Activated naive CD8-positive, alpha-beta T cell treated with anti-CD3 and anti-CD28 coated beads, Interleukin-2, amount 50 U/mL, for 16 hours (primary cell): ENCODE measurements at regions not wholly inside any gene's neighbourhood (a gene's known extent, or its start where the extent isn't known, plus 50 kb on each side); places are given as distances from the start of the nearest gene placed in this dataset.

ENCODE experiments used
- DNase-seq: peaks from one replicate; pipeline ENCODE4 v3.0.0-alpha.2; 2020; ENCODE audit warnings: low read depth, low spot score

DNA sequence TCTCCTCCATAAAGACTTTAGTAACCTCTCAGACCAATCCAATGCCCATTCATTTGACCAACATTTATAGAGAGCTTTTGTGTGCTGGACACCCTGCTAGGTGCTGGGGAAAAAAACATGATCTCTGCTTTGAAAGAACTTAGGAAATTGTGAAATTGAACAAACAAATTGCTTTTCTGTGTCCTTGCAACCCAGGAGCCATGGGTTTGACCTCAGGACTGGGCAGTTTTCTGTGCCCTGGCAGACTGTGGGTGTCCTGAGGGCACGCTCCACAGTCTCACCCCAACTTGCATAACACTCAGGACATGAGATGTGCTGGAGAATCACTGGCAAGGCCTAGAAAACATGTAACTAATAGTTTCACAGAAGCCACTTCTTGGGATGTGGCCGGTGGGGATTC lies 429.1 kb upstream of the ZMIZ1 start:
- no peak for DNase-seq

DNA sequence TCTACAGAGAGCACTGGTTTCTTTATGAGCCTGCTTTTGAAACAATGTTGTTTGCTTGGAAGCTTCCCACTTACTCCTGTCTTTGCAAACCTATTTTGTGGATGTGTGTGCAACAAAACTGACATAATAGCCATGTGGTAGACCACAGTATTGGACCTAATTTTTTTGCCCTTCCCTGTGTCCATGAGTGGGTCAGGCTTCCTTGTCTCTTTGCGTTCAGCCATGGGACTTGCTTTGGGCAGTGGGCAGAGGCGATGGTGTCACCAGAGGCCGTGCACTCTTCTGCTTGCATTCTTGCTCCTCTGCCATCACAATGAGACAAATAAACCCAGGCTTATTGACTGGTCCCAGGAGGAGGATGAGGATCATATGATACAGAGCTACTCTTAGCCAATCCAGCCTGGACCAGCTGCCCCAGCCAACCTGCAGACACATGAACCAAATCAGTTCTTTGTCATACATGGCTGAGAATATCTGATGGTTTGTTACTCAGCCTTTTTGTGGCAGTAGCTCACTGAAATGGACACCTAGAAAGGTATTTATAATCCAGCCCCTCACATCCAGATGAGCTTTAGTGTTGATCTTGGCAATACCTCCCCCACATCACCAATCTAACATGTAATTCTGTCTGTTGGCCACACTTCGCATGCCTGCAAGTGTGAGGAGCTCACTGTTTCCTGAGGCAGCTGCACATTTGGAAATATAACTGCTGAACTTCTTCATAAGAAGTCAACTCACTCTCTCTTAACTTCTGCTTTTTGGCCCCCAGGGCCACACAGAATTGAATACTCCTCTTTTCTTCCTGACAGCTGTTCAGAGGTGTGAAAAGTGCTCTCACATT lies 427.8 kb upstream of the ZMIZ1 start:
- DNase-seq: no peak

DNA sequence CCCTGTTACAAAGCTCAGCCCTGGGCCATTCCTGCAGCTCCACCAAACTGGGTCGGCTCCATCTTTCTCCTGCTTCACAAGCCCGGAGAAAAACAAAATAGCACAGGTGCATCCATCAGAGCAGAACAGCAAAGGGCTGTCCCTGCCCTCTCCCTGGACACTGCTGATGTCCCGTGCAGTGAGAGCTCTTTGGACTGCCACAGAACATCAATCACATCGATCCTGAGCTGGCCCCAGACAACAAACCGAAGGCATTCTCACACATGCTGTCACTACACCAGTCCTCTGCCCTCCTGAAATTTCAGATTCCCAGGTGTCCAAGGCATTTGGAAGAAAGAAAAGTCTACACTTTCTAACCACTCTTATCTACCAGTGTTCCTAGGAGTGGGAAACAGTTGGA lies 427.1 kb upstream of the ZMIZ1 start:
- no peak for DNase-seq

DNA sequence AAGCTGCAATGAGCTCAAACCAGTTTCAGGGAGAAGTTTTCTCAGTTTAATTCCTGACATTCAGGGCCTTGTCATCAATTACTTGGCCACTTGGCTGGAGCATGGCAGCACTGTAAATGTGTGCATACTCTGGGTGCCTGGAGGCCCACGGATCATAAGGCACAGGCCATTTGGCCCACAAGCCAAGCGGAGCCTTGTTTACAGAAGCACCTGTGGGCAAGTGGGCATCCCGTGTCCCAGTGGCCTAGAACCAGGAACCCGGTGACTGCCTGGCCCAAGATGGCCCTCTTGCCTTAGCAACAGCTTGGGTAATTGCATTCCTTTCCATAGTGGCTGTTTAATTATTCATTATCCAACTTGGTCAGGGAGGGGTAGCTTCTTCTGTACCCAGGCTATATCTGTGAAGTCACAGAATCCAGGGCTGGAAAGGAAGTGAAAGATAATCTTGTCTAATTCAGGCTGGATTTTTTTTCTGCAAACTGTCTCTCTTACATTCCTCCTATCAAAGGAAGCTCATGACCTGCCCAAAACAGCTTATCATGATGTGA lies 426.4 kb upstream of the ZMIZ1 start:
- DNase-seq: no peak

DNA sequence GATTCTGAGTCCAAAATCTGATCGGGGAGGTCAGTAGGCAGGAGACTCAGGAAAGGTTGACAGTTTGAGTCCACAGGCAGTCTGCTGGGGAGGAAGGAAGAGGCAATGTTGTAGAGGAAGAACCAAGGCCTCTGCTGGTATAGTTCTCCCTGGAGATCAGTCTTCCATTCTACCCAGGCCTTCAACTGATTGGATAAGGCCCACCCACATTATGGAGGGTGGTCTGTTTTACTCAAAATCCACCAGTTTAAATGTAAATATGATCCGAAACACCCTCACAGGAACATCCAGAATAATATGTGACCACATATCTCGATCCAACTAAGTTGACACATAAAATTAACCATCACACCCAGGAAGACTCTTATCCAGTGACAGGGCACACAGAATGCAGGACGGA lies 425.3 kb upstream of the ZMIZ1 start:
- no peak for DNase-seq

DNA sequence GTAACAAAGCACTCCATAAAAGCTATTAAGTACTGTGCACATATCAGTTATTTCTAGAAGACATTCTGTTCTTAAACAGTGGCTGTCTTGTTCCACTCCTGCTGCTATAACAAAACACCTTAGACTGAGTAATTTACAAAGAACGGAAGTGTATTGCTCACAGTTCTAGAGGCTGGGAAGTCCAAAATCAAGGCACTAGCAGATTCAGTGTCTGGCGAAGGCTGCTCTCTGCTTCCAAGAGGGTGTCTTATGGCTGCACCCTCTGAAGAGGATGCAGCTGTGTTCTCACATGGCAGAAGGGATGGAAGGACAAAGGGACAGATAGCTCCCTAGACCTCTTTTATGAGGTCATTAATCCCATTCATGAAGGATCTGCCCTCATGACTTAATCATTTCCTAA lies 424.2 kb upstream of the ZMIZ1 start:
- no peak for DNase-seq

DNA sequence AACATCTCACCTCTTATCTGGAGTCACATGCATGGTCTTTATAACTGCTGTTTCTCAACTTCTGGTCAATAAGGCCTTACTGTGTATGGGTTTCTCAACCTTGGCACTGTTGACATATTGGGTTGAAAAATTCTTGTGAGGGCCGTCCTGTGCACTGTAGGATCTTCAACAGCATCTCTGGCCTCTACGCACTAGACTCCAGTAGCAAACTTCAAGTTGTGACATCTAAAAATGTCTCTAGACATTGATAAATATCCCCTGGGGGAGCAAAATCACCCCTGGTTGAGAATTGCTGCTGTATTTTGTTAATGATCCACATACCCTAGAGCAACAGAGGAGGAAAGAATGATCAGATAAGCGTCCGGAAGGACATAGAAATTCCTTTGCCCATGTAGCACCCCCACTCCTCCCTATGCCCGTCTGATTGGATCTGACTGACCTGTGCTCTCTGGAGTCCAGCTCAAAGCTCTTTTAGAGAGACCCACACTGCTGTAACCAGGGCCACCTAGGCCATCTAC lies 423.5 kb upstream of the ZMIZ1 start:
- DNase-seq: no peak

DNA sequence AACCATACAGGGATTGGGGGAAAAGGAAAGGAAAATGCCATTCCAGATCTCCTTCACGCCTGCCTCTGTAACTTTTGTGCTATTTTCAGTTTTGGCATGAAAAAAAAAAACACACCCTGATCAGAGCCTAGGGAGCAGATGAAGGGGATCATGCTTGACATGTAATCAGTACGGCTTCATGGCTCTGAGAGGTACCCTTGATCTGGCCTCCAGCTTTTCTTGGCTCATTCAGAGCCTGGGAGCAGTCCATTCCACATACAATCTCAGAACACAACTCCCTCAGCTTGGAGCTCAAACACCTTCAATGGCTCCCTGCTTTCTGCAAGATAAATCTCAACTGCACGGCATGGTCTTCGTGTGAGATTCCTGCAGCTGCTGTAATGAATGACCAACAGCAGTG lies 422.8 kb upstream of the ZMIZ1 start:
- DNase-seq: no peak

DNA sequence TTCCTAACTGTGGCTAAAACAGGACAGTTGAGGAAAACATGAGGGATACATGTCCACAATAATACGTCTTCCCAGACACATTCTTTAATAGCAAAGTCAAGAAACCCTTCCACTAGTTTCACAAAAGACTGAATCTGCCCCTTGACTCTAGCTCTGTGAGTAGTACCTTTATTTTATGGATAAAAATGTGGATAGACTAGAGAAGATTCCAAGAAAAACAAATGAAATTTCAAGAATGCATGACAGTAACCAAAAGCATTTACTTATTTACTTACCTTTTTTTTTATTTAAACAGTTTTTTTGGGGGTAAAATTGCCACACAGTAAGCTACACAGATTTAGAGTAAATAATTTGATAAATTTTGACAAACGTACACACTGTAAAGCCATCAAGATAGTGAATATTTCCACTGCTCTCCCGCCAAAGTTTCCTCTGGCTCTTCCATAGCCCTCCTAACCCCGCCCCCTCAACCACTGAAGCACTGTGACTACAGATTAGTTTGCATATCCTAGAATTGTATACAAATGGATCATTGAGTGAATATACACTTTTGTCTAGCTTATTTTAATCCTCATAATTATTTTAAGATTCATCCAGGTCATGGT lies 420.4 kb upstream of the ZMIZ1 start:
- no peak for DNase-seq

DNA sequence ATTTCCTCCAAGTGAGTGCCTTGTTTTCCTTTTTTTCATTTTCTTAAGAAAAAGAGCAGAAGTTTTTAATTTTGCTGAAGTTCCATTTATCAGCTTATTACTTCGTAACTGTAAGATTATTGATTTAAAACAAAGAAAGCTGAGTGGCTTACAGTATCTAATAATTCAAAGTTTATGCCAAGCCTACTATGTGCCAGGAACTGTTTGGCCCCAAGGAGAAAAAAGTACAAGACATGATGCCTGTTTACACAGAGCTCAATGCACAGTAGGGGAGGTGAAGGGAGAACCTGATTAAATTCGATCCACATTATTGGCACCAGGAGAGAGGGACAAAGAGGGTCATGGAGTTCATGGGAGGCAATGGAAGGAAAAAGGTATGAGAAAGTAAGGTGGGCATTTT lies 419.3 kb upstream of the ZMIZ1 start:
- DNase-seq: no peak

DNA sequence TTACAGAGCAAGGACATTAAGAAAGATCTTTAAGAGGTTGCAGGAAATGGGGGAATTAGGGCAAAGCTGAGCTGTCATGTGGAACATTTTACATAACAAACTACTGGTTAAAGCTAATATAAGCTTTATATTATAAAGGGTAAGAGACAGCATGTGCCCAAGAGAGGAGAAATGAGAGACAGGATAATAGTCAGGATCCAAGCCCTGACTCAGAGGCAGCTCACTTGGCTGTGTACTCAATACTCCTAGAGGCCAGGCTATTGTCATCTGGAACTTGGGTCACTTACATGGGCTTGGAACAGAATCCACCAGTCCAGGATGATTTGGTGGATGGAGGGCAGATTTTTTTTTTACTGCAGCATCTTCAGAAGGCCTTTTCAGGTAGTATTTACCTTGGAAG lies 418.6 kb upstream of the ZMIZ1 start:
- DNase-seq: no peak

DNA sequence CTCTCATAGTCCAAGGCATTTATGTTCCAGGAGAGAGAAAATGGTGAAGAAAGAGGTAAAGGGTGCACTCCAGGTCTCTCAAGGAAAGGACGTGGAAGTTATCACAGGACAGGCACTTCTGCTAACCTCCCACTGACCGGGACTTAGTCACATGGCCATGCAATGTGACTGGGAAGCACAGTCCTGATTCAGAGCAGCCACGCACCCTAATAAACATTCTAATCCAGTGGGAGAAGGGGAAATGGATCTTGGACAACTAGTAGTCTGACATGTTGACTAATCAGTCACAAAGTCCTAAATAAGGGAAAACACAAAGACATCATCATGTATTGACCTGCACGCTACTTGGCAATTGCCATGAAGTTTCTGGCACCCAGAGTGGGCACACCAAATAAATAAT lies 417.5 kb upstream of the ZMIZ1 start:
- no peak for DNase-seq

DNA sequence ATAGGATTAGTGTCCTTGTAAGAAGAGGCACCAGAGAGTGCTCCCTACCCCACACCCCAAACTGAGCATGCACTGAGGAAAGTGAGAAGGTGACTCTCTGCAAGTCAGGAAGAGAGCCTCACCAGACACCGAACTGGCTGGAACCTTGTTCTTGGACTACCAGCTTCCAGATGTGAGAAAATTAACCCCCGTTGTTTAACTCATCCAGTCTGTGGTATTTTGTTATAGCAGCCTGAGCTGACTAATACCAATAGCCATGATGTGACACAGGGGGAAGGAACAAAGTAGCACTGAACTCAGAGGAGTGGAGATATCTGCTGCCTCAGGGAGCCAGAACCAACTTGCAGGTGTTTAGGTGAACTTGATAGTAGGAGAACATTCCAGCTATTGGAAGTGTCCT lies 415.2 kb upstream of the ZMIZ1 start:
- DNase-seq: no peak

DNA sequence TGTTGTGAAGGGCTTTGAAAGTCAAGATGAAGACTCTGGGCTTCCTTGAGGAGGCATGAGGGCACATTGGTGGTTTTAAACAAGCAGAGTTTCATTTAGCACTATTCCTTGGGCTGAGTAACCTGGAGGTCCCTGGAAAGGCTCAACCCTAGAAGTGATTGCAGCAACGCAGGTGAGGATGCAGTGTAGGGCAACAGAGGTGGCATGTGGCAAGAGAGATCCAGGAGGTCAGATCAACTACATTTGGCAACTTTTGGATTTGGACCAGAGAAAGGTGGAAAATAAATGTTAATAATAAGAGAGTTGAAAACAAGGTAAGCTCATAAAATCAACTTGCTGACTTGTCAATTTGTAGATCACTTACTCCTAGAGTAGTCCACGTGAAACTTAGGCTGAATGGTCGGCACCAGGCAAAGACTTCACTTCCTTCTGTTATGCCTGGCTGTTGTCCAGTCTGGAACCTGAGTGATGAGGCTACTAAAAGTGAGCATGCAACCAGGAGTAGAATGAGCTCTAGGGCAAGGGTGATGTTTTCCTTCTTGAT lies 414.6 kb upstream of the ZMIZ1 start:
- DNase-seq: no peak

DNA sequence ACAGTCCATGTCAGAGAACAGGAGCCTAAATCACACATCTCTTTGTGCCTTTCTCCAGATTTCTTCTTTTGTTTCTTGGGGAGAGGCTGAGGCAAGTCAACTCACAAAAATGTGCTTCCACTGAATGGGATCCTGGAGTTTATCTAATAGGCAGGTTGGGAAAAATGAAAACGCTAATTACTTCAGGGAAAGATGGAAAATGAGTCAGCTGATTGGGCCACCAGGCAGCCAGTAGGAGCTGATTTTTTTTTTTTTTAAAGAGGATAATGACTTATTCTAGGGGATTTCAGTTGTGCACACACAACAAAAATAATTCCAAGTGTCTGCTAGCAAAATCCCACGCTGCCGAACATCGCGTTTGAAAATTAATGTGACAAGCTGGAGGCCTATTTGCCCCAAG lies 412.8 kb upstream of the ZMIZ1 start:
- no peak for DNase-seq

DNA sequence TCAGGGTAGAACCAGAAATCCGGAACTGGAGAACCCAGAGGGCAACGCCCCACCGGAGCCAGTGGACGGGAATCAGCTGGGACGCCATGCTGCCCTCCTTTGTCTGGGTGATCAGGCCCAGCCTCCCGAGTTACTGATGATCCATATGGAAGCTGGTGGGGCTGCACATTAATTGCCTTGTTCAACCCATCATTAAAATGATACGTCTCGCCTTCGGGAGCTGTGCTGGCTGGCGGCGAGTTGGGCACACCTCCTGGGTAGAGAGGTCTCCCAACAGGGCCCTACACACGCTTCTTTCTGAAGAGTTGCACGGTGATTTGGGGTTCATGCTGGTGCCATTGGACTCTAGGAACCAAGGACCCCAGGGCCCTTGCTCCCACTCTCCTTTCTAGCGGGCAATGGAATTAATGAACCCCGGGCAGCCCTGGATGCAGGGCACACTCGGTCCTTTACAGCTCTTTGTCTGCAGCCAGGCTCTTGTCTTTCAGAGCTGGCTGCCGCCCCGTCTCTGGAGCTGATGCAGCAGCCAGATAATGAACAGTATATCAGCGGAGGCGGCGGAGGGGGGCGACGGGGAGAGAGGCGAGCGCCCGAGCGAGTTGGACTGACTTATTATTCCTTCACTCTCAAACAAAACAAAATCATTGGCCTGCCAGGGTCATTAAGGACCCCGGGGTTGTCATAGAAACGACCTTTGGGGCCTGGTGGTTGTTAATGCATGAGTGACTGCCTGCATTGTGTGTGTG lies 412.2 kb upstream of the ZMIZ1 start:
- DNase-seq: no peak

DNA sequence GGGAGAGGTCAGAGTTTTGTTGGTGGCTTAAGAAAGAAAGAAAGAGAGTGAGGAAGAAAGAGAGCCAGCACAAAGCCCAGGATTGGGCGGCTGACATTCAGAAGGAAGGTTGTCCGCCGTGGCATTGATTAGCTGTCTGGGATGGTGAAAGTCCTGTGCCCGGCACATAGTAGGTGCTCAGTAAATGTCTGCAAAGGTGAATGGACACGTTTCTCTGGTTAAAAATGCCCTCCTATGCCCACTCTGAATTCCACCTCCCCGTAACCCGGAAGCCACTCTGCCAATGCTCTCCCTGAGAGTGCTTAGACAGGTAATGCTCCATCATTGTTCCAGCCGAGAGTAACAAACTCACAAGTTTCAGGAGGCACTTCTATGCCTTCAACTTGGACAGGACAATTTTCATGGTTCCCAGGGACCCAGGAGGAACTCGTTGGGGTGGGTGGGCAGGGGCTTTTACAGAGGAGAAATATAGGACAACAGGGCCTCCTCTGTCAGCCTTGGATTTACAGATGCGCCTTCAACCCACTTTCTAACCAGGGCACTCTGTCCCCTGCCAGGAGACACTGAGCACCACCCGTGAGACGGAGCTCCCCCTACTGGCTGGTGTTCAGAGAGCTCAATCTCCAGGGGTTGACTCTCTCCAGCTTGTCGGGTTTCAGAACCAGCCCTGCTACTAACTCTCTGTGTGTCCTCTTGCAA lies 411.5 kb upstream of the ZMIZ1 start:
- DNase-seq: peak; percentile 39

DNA sequence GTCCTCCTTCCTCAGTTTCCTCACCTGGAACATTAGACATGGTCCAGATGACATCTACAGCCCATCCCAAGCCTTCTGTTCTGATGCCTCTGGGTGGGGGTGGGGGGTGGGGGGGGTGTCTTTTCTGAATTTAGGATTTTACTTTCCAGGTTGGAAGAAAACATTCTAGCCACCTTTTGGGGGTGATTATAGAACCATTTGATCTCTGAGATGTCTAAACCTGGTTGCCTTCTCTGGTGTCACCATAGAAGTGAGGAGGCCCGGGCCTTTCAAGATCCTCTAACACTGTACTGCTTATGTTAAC lies 411.0 kb upstream of the ZMIZ1 start:
- DNase-seq: no peak

DNA sequence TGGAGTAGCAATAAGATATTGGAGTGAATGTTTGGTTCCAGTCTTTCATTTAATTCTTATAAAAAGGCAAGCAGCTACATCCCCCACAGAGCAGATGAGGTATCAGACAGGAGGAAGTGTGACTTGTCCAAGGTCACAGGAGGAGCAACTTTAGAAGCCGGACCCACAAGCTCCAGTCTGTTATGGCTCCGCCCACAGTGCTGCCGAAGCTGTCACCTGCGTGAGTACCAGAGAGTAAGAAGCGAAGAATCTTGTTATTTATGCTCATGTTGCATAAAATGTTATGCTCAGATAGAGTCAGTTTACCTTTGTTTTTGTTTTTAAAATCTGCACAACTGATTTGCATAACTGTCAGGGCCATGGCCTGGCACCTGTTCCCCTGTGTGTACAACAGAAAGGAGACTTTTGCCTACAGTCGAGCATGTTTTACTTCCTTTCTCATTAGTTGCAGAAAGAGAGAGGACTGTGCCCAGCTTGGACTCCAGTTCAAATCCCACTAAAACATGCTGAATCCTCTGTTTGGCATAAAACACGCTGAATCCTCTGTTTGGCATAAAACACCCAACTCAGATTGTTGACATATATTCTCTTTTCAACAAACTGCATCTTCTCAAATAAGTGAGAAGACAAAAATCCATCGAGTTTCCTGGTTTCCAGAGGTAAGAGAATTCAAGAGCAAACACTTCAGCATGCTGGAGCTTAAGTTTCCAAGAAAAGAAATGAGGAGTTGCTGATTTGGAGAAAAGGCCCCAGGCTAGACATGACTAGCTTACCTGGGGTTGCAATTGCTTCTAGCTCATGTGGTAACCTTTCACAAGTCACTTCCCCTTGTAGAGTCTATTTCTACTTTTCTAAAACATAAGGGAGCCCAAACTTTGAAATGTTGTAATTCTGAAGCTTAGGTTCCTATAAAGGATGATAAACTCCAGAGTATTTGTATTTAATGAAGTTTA lies 409.8 kb upstream of the ZMIZ1 start:
- DNase-seq: no peak

DNA sequence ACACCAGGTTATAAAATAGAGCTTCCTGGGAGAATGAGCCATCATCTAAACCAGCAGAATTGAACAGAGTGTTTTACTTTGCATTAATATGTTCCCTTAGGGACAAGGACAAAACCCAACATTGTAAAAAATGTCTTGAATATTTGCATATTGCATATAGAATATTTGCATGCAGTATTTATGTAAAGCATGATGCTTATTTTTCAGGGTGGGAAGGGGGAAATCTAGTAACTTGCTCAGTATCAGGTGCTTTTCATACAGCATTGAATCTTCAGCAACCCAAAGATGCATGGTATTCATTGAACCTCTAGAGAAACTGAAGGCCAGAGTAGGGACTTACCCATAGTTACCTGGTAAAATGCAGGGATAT lies 409.2 kb upstream of the ZMIZ1 start:
- DNase-seq: no peak
